SJCRH30 (cell line): ENCODE measurements at regions not wholly inside any gene's neighbourhood (a gene's known extent, or its start where the extent isn't known, plus 50 kb on each side); places are given as distances from the start of the nearest gene placed in this dataset.

ENCODE experiments used
- DNase-seq, 2 experiments: peaks; one replicate each; pipeline ENCODE4 v3.0.0-alpha.2; 2015 to 2020
- H3K27ac ChIP-seq: fragments of 250-450 bp; sonication (Bioruptor Pico); 2 replicates; pipeline ENCODE4 v1.5.1; 2020; ENCODE audit warnings: mild to moderate bottlenecking, moderate library complexity
- H3K27me3 ChIP-seq: fragments of 250-450 bp; sonication (Bioruptor Pico); 2 replicates; pipeline ENCODE4 v1.5.1; 2020; ENCODE audit warnings: mild to moderate bottlenecking, moderate library complexity
- H3K36me3 ChIP-seq: fragments of 250-450 bp; sonication (Bioruptor Pico); 2 replicates; pipeline ENCODE4 v1.5.1; 2020; ENCODE audit warnings: mild to moderate bottlenecking, moderate library complexity
- H3K4me1 ChIP-seq: fragments of 250-450 bp; sonication (Bioruptor Pico); 2 replicates; pipeline ENCODE4 v1.5.1; 2020; ENCODE audit warnings: mild to moderate bottlenecking, moderate library complexity
- H3K4me3 ChIP-seq: fragments of 250-450 bp; sonication (Bioruptor Pico); 2 replicates; pipeline ENCODE4 v1.5.1; 2020; ENCODE audit warnings: mild to moderate bottlenecking, moderate library complexity
- H3K9me3 ChIP-seq: fragments of 250-450 bp; sonication (Bioruptor Pico); replicated peaks from 2 replicates; pipeline ENCODE4 v1.5.1; 2020; ENCODE audit warnings: mild to moderate bottlenecking, moderate library complexity

DNA sequence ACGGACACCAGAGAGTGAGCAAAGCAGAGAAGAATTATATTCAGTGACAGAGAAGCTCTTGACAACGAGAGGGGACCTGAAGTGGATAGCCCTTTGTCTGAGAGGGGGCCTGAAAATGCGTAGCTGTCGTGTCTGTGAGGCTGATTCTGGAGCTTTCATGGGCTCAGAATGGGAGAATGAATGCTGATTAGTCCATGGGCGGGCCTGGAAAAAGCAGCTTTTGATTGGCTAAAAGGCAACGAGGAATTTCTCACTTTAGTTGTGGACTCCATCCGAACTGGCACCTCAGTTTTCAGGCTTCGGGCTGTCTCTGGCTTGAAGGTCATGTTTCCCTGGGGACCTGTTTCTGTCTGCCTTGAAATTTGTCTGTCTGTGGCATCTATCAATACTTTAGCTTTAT, 487.1 kb downstream of the TECRL start:
- DNase-seq, result no peak
- Histone ChIP-seq H3K4me3 (no peak overlapping the region), H3K9me3 (no peaks in the 10 kb centered on the region), H3K27me3 (no peaks in the 10 kb centered on the region), H3K27ac (no peak overlapping the region), H3K4me1 (no peaks in the 10 kb centered on the region), H3K36me3 (no peaks in the 10 kb centered on the region)

- no peaks in the 10 kb centered on the region for H3K4me1 ChIP-seq
- H3K36me3 ChIP-seq, result no peaks in the 10 kb centered on the region
- no peak overlapping the region for H3K27ac ChIP-seq
- no peaks in the 10 kb centered on the region for H3K27me3 ChIP-seq
- DNase-seq, result no peak
- no peaks in the 10 kb centered on the region for H3K9me3 ChIP-seq
- no peak overlapping the region for H3K4me3 ChIP-seq
Measured at GRCh38 chr4:63921561-63921960, 487.7 kb downstream of the TECRL start.

GRCh38 chr4:63919636-63920365, 489.4 kb downstream of the TECRL start:
- H3K4me3 ChIP-seq, result no peak overlapping the region
- H3K27ac ChIP-seq, result no peak overlapping the region
- no peaks in the 10 kb centered on the region for H3K27me3 ChIP-seq
- no peaks in the 10 kb centered on the region for H3K36me3 ChIP-seq
- no peaks in the 10 kb centered on the region for H3K9me3 ChIP-seq
- H3K4me1 ChIP-seq, result no peaks in the 10 kb centered on the region
- no peak for DNase-seq

DNA sequence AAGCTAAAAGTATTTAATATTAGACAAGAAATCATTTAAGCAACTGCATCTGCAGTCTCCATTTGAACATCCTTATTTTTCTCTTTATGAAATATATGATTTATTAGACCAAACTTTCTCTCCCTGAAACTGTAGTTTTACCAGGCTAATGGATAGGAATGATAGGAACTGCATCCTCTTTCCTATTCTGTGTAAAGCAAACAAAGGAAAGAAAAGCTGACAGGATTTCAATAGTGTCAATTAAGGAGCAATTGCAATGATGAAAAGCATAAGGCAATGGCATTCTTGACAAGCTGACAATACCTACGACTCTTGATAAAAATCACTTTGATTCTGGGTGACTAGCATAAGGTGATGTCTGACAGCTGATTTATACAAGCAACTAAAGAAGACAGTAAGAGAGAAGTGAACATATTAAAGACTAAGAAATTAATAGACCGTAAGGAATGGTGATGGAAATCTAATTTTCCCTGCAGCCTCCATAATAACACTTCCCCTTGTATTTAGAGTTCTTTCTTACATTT, 502.5 kb downstream of the TECRL start:
- H3K36me3 ChIP-seq, result no peaks in the 10 kb centered on the region
- 0 out of 2 replicates have a peak, but pooled peaks cover 2% of the 10 kb centered on the region for H3K4me1 ChIP-seq
- DNase-seq, result no peak
- no peaks in the 10 kb centered on the region for H3K27me3 ChIP-seq
- no peak overlapping the region for H3K4me3 ChIP-seq
- no peaks in the 10 kb centered on the region for H3K9me3 ChIP-seq
- no peak overlapping the region for H3K27ac ChIP-seq

GRCh38 chr4:63904201-63904600, 505.0 kb downstream of the TECRL start:
- Histone ChIP-seq H3K9me3 (no peaks in the 10 kb centered on the region), H3K4me3 (no peak overlapping the region), H3K27ac (no peak overlapping the region), H3K4me1 (0 out of 2 replicates have a peak, but pooled peaks cover 2% of the 10 kb centered on the region), H3K36me3 (no peaks in the 10 kb centered on the region), H3K27me3 (no peaks in the 10 kb centered on the region)
- no peak for DNase-seq

- H3K9me3 ChIP-seq, result no peaks in the 10 kb centered on the region
- 0 out of 2 replicates have a peak, but pooled peaks cover 2% of the 10 kb centered on the region for H3K4me1 ChIP-seq
- no peaks in the 10 kb centered on the region for H3K27me3 ChIP-seq
- no peaks in the 10 kb centered on the region for H3K36me3 ChIP-seq
- H3K27ac ChIP-seq, result no peak overlapping the region
- H3K4me3 ChIP-seq, result no peak overlapping the region
- no peak for DNase-seq
Measured at GRCh38 chr4:63901304-63901703, 507.9 kb downstream of the TECRL start.

DNA sequence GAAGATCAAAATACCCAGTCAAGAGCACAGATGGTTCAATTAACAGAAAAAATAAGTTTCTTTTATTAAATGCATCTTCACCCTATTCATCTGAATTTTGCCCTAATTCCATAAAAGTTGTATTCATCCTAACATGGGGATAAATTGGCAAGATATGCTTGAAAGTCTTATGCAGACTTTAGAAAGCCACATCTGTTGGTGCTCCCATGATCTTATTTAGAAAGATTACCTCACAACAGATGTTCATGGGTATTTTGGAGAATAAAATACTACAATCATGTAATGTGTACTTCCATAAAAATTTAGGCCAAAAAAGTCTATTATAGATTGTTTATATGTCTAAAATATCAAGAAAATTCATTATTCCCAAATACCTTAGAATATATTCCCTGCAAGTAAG, 510.3 kb downstream of the TECRL start:
- H3K9me3 ChIP-seq, result no peaks in the 10 kb centered on the region
- no peaks in the 10 kb centered on the region for H3K27me3 ChIP-seq
- no peak overlapping the region for H3K4me3 ChIP-seq
- H3K4me1 ChIP-seq, result no peaks in the 10 kb centered on the region
- H3K27ac ChIP-seq, result no peak overlapping the region
- no peaks in the 10 kb centered on the region for H3K36me3 ChIP-seq
- DNase-seq, result no peak

- no peak for DNase-seq
- Histone ChIP-seq H3K27ac (no peak overlapping the region), H3K9me3 (no peaks in the 10 kb centered on the region), H3K4me1 (no peaks in the 10 kb centered on the region), H3K27me3 (no peaks in the 10 kb centered on the region), H3K4me3 (no peak overlapping the region), H3K36me3 (no peaks in the 10 kb centered on the region)
Measured at GRCh38 chr4:63894161-63894560, 515.1 kb downstream of the TECRL start.

GRCh38 chr4:63869370-63869769, 539.9 kb downstream of the TECRL start:
- H3K4me1 ChIP-seq, result no peaks in the 10 kb centered on the region
- no peak overlapping the region for H3K4me3 ChIP-seq
- H3K9me3 ChIP-seq, result no peaks in the 10 kb centered on the region
- no peaks in the 10 kb centered on the region for H3K36me3 ChIP-seq
- DNase-seq, result no peak
- H3K27me3 ChIP-seq, result no peaks in the 10 kb centered on the region
- H3K27ac ChIP-seq, result no peak overlapping the region

GRCh38 chr4:63851496-63851895, 557.8 kb downstream of the TECRL start:
- no peak overlapping the region for H3K4me3 ChIP-seq
- no peaks in the 10 kb centered on the region for H3K27me3 ChIP-seq
- no peak for DNase-seq
- H3K36me3 ChIP-seq, result no peaks in the 10 kb centered on the region
- H3K27ac ChIP-seq, result no peak overlapping the region
- no peaks in the 10 kb centered on the region for H3K9me3 ChIP-seq
- no peaks in the 10 kb centered on the region for H3K4me1 ChIP-seq

DNA sequence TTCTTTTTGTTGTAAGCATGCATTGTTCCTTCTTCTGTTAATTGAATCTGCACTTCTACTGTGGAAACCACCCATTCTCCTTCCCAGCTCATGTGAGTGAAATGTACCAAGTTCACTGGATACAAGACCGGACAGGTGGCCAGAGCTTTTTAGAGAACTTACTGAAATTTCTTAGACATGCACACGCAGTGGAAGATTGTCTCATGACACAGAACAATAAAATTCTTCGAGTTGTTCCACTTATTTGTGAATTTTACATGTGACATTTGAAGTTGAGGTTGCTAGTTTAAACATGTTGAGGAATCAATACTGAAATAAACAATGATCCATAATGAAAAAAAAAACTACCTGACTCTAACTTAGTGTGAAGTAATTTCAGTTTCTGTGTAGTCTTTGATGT, 568.0 kb downstream of the TECRL start:
- no peak overlapping the region for H3K27ac ChIP-seq
- DNase-seq, result no peak
- no peaks in the 10 kb centered on the region for H3K36me3 ChIP-seq
- no peaks in the 10 kb centered on the region for H3K9me3 ChIP-seq
- H3K4me1 ChIP-seq, result no peaks in the 10 kb centered on the region
- no peak overlapping the region for H3K4me3 ChIP-seq
- no peaks in the 10 kb centered on the region for H3K27me3 ChIP-seq

DNA sequence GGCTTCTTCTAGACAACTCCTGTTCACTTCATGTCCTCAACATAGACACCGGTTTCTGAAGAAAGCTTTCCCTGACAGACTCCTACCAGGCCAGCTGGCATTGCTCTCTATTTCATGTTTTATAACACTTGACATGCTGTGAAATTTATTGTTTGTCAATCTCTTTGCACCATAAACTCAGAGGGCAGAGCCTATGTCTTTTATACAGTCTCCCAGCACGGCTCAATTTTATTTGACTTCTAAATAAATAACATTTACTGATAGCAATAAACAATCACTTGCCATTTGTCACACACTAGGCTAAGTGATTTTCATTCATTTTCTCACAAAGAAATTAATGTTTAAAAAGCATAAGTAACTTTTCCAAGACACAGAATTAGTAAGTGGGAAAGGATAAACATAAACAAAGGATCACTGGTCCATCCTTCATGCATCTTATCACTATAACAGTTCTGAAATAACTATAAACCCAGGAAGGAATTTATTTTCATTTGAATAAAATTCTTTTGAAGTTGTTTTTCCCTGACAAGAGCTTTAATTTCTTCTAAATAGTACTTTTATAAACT, 577.6 kb downstream of the TECRL start:
- H3K27me3 ChIP-seq, result no peaks in the 10 kb centered on the region
- DNase-seq, result no peak
- H3K27ac ChIP-seq, result no peak overlapping the region
- no peaks in the 10 kb centered on the region for H3K4me1 ChIP-seq
- no peaks in the 10 kb centered on the region; the same call in 1 of the 2 replicates for H3K9me3 ChIP-seq
- H3K4me3 ChIP-seq, result no peak overlapping the region
- no peaks in the 10 kb centered on the region for H3K36me3 ChIP-seq

DNA sequence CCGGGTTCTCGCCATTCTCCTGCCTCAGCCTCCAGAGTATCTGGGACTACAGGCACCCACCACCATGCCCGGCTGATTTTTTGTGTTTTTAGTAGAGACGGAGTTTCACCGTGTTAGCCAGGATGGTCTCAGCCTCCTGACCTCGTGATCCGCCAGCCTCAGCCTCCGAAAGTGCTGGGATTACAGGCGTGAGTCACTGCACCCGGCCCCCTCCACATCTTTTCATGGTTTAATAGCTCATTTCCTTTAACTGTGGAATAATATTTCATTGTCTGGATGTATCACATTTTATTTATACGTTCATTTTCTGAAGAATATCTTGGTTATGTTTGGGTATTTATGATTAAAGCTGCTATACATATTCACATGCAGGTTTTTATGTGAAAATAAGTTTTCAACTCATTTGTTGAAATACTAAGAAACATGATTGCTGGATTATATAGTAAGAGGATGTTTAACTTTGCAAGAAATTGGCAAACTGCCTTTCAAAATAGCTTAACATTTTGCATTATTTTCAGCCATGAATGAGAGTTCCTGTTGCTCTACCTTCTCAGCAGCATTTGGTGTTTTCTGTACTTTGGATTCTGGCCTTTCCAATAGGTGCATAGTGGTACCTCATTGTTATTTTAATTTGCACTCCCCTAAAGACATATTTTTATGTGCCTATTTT, 591.9 kb downstream of the TECRL start:
- peak overlapping the region; percentile 61 for H3K27ac ChIP-seq
- no peak overlapping the region for H3K4me3 ChIP-seq
- no peaks in the 10 kb centered on the region for H3K27me3 ChIP-seq
- peaks cover 7% of the 10 kb centered on the region for H3K4me1 ChIP-seq
- H3K36me3 ChIP-seq, result no peaks in the 10 kb centered on the region
- H3K9me3 ChIP-seq, result no peaks in the 10 kb centered on the region
- DNase-seq, result peak; percentile 59 to 62

DNA sequence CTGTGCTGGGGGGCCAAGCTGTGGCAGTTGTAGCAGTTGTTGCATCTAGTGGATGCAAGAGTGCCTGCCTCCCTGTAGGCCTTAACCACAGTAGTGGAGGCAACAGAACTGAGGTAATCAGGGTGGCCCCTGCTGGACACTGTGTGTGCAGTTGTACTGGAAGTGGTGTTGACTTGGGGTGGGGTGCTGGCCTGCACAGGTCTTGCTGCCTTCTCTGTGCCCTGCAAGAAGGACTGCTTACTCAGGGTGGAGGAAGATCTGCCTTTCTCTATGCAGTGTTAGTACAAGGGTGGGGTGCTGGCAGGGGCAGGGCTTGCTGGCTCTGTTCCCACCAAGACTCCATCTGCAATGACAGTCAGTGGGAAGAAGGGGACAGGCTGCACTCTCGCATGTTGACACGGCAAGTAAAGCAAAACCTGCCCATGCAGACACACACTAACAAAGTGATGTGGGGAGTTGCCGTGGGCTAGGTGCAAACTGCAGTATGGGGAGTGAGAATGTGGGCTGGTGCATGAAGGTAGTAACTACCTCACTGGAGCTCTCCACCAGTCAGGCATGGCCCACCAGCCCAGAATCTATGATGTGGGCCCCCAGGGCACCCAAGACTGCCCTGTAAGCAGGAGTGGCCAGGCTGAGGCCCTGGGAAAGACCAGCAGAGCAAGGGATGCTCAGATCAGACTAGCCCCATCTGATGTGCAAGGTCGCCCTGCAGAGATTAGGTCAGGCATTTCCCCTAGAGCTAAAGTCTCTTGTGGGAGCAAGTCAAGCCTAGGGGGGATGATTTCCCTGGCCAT, 594.9 kb downstream of the TECRL start:
- no peak overlapping the region for H3K27ac ChIP-seq
- no peaks in the 10 kb centered on the region for H3K36me3 ChIP-seq
- peaks cover 7% of the 10 kb centered on the region for H3K4me1 ChIP-seq
- no peak for DNase-seq
- H3K9me3 ChIP-seq, result no peaks in the 10 kb centered on the region
- H3K4me3 ChIP-seq, result no peak overlapping the region
- no peaks in the 10 kb centered on the region for H3K27me3 ChIP-seq

GRCh38 chr4:63799166-63799565, 610.1 kb downstream of the TECRL start:
- Histone ChIP-seq H3K36me3 (no peaks in the 10 kb centered on the region), H3K9me3 (no peaks in the 10 kb centered on the region), H3K27me3 (no peaks in the 10 kb centered on the region), H3K4me3 (no peak overlapping the region), H3K4me1 (no peaks in the 10 kb centered on the region), H3K27ac (no peak overlapping the region)
- no peak for DNase-seq
